AG09319 (cell line): ENCODE measurements at regions not wholly inside any gene's neighbourhood (a gene's known extent, or its start where the extent isn't known, plus 50 kb on each side); places are given as distances from the start of the nearest gene placed in this dataset.

Experiments used
- DNase-seq: peaks from one replicate; pipeline ENCODE4 v3.0.0-alpha.2; 2010; ENCODE audit warnings: low read depth; ENCODE audit errors: extremely low read depth
- CTCF ChIP-seq: IDR thresholded peaks from 2 replicates; pipeline ENCODE4 v1.5.1; 2011; ENCODE audit warnings: low read depth, mild to moderate bottlenecking, inconsistent platforms, low read length, moderate library complexity

- no peak for TF ChIP-seq CTCF
- no peak for DNase-seq
Observed at GRCh38 chr10:10235003-10235402, 782.7 kb upstream of the CELF2 start.

GRCh38 chr10:10247585-10247984 is 770.1 kb upstream of the CELF2 start:
- DNase-seq = no peak
- TF ChIP-seq CTCF = no peak

- no peak for DNase-seq
Observed at GRCh38 chr10:10256860-10257259, 760.8 kb upstream of the CELF2 start.

GRCh38 chr10:10259013-10259412 is 758.7 kb upstream of the CELF2 start:
- no peak for DNase-seq
- no peak for TF ChIP-seq CTCF

More at GRCh38 chr10:10256860-10257259, 760.8 kb upstream of the CELF2 start:
- TF ChIP-seq CTCF = no peak

GRCh38 chr10:10270126-10271050 is 747.3 kb upstream of the CELF2 start:
- no peak for TF ChIP-seq CTCF
- DNase-seq = no peak

GRCh38 chr10:10271639-10272192 is 746.0 kb upstream of the CELF2 start:
- no peak for DNase-seq

More at GRCh38 chr10:10271639-10272192, 746.0 kb upstream of the CELF2 start:
- TF ChIP-seq CTCF = no peak
